MCF 10A (cell line): ENCODE measurements at regions not wholly inside any gene's neighbourhood (a gene's known extent, or its start where the extent isn't known, plus 50 kb on each side); places are given as distances from the start of the nearest gene placed in this dataset.

ENCODE experiments used
- BruUV-seq: library from RNA; stranded (reverse); fragments of 400-500 nt; replicated peaks from 2 replicates; lab custom pipeline; 2021; lab: Mats Ljungman, UMichigan
- CTCF ChIA-PET: fragments of 300-600 bp; sonication (Branson Sonifier 250); formaldehyde crosslinking; extraction: SDS; loops from one replicate; lab custom pipeline; 2021; ENCODE audit warnings: antibody characterized with exemption, inconsistent platforms; lab: Yijun Ruan, JAX
- POLR2A ChIA-PET: fragments of 300-600, 350-650 bp; sonication (Branson Sonifier 250); formaldehyde crosslinking; extraction: SDS; loops from one replicate; lab custom pipeline; 2020; ENCODE audit warnings: antibody characterized with exemption, inconsistent platforms; lab: Yijun Ruan, JAX
- DNase-seq: peaks from one replicate; pipeline ENCODE4 v3.0.0-alpha.2; 2018; ENCODE audit not compliant: unreplicated experiment
- H3K27ac Mint-ChIP-seq: one replicate; pipeline ENCODE4 v1.8.0; 2022; ENCODE audit warnings: mild to moderate bottlenecking, low read depth, mixed read lengths; ENCODE audit not compliant: unreplicated experiment
- H3K27me3 Mint-ChIP-seq: one replicate; pipeline ENCODE4 v1.8.0; 2022; ENCODE audit warnings: mixed read lengths; ENCODE audit not compliant: insufficient read depth, unreplicated experiment
- H3K36me3 Mint-ChIP-seq: one replicate; pipeline ENCODE4 v1.8.0; 2022; ENCODE audit warnings: mild to moderate bottlenecking, moderate library complexity, mixed read lengths; ENCODE audit not compliant: insufficient read depth, unreplicated experiment
- H3K4me1 Mint-ChIP-seq: one replicate; pipeline ENCODE4 v1.8.0; 2022; ENCODE audit warnings: mixed read lengths; ENCODE audit not compliant: insufficient read depth, unreplicated experiment
- H3K4me3 Mint-ChIP-seq: one replicate; pipeline ENCODE4 v1.8.0; 2022; ENCODE audit warnings: mild to moderate bottlenecking, moderate library complexity, mixed read lengths; ENCODE audit not compliant: unreplicated experiment
- H3K9me3 Mint-ChIP-seq: one replicate; pipeline ENCODE4 v1.8.0; 2022; ENCODE audit warnings: mixed read lengths; ENCODE audit not compliant: unreplicated experiment
- CTCF ChIP-seq: fragments of 200-600 bp; IDR thresholded peaks from one replicate; pipeline ENCODE4 v1.8.0; 2022; ENCODE audit warnings: antibody characterized with exemption, mild to moderate bottlenecking; ENCODE audit not compliant: unreplicated experiment
- intact Hi-C: fragments of 100-400 bp; cut with micrococcal nuclease; formaldehyde crosslinking; loops from 2 replicates; pipeline ENCODE4 v1.14.1; 2022

GRCh38 chr10:128400564-128400963 lies 274.3 kb upstream of the MKI67 start:
- no peaks in the 10 kb centered on the region for H3K4me1 Mint-ChIP-seq
- no peak overlapping the region for H3K4me3 Mint-ChIP-seq
- no TSS peak for BruUV-seq
- CTCF ChIA-PET = interaction anchor here (0.6 kb wide), 1 partner anchor 161 kb away, joined by 3 read pairs; no protein-coding TSS in a partner anchor
- DNase-seq = no peak
- peaks cover 18% of the 10 kb centered on the region for H3K27me3 Mint-ChIP-seq
- H3K36me3 Mint-ChIP-seq = no peaks in the 10 kb centered on the region
- H3K9me3 Mint-ChIP-seq = peaks cover 17% of the 10 kb centered on the region
- POLR2A ChIA-PET = no interaction called here
- no peak for TF ChIP-seq CTCF
- H3K27ac Mint-ChIP-seq = no peak overlapping the region
- intact Hi-C loops = no loop called here

- Mint-ChIP-seq H3K36me3 (no peaks in the 10 kb centered on the region), H3K4me3 (no peak overlapping the region), H3K9me3 (peaks cover 17% of the 10 kb centered on the region), H3K27me3 (no peaks in the 10 kb centered on the region), H3K4me1 (no peaks in the 10 kb centered on the region), H3K27ac (no peak overlapping the region)
- BruUV-seq = no TSS peak
- intact Hi-C loops = no loop called here
- no peak for TF ChIP-seq CTCF
- ChIA-PET CTCF (no interaction called here), POLR2A (no interaction called here)
- no peak for DNase-seq
These were observed 279.2 kb upstream of the MKI67 start for GRCh38 chr10:128405450-128405849.

GRCh38 chr10:128411643-128412042 lies 285.4 kb upstream of the MKI67 start:
- no peak overlapping the region for H3K4me3 Mint-ChIP-seq
- H3K36me3 Mint-ChIP-seq = no peaks in the 10 kb centered on the region
- intact Hi-C loops = no loop called here
- no peak overlapping the region for H3K27ac Mint-ChIP-seq
- no peaks in the 10 kb centered on the region for H3K27me3 Mint-ChIP-seq
- H3K9me3 Mint-ChIP-seq = peaks cover 7% of the 10 kb centered on the region
- POLR2A ChIA-PET = no interaction called here
- CTCF ChIA-PET = no interaction called here
- BruUV-seq = no TSS peak
- no peaks in the 10 kb centered on the region for H3K4me1 Mint-ChIP-seq
- no peak for DNase-seq
- TF ChIP-seq CTCF = no peak

GRCh38 chr10:128414568-128414967 lies 288.3 kb upstream of the MKI67 start:
- POLR2A ChIA-PET = no interaction called here
- H3K36me3 Mint-ChIP-seq = no peaks in the 10 kb centered on the region
- H3K27me3 Mint-ChIP-seq = no peaks in the 10 kb centered on the region
- no peak overlapping the region for H3K27ac Mint-ChIP-seq
- DNase-seq = no peak
- BruUV-seq = no TSS peak
- TF ChIP-seq CTCF = no peak
- CTCF ChIA-PET = no interaction called here
- no peak overlapping the region for H3K4me3 Mint-ChIP-seq
- intact Hi-C loops = no loop called here
- no peaks in the 10 kb centered on the region for H3K4me1 Mint-ChIP-seq
- H3K9me3 Mint-ChIP-seq = peaks cover 7% of the 10 kb centered on the region
